ENCODE measurements at regions not wholly inside any gene's neighbourhood (a gene's known extent, or its start where the extent isn't known, plus 50 kb on each side); places are given as distances from the start of the nearest gene placed in this dataset.

- no peak for TF ChIP-seq REST (IDR thresholded peaks at IDR 0.05; ENCODE audit: low read depth, low read length)
Observed at GRCh38 chr15:46413799-46414198, 779.0 kb downstream of the SQOR start (continued).

DNA sequence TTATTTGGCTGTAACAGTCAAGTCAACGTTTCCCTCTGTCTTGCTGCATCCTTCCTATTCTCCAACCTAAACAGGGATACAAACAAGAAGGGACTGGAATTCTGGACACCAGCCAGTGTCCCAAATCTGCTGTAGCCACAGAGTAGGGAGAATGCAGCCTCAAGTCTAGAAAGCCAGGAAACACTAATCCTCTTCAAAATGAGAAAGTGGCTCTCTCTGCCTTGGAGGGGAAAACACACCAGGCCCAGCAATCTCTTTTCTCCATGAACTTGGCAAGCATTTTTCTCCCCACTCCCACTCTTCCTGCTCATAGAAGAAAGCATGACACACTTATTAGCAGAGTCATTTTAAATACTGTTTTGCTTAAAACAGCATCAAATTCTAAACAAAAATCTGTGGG is 781.7 kb downstream of the SQOR start:
- Histone ChIP-seq H3K27me3 (replicated peaks in 1 of 2; ENCODE audit: control insufficient read depth in 2 of 2, insufficient read depth in 2 of 2, low read length in 1 of 2) (no peaks in the 10 kb centered on the region), H3K79me2 (ENCODE audit: control insufficient read depth, insufficient read depth, low read length) (no peaks in the 10 kb centered on the region), H3K4me2 (ENCODE audit: control insufficient read depth, insufficient read depth) (no peak overlapping the region), H3K9me3 (replicated peaks; ENCODE audit: control insufficient read depth, insufficient read depth, low read length) (no peaks in the 10 kb centered on the region), H3K4me1 (ENCODE audit: control insufficient read depth, insufficient read depth, low read length) (no peaks in the 10 kb centered on the region), H3K4me3 (no peak overlapping the region), H3K36me3 (ENCODE audit: control insufficient read depth in 2 of 2, insufficient read depth in 2 of 2, low read length in 1 of 2) (no peaks in the 10 kb centered on the region), H3K27ac (ENCODE audit: control insufficient read depth, insufficient read depth) (no peak overlapping the region), H4K20me1 (ENCODE audit: control insufficient read depth, insufficient read depth) (no peaks in the 10 kb centered on the region), H3K9ac (ENCODE audit: control insufficient read depth, insufficient read depth, low read length) (no peak overlapping the region), H2AFZ (ENCODE audit: control insufficient read depth, low read depth, low read length) (no peak overlapping the region)
- RAD21 ChIA-PET (ENCODE audit: unreplicated experiment): no interaction called here
- intact Hi-C loops (cut with micrococcal nuclease; ENCODE audit: unreplicated experiment) (no loop called here), in situ Hi-C loops (cut with MboI) (no loop called here)
- WGBS (ENCODE audit: insufficient coverage, insufficient replicate concordance, low lambda C conversion rate, missing lambda C conversion rate): 44% methylated on average over 1 of the region's 1 CpG
- SMC1A ChIA-PET (ENCODE audit: uncharacterized antibody, unreplicated experiment): no interaction called here
- DNase-seq (ENCODE audit: low read depth, low spot score) (no peak), ATAC-seq (no peak), FAIRE-seq (no peak)
- CTCF ChIA-PET: no interaction called here
- POLR2A ChIA-PET: no interaction called here
- no TSS peak for BruUV-seq (replicated peaks)
- no peak for TF ChIP-seq BHLHE40 (IDR thresholded peaks at IDR 0.05; ENCODE audit: borderline replicate concordance in 1 of 2, low read depth in 2 of 2, low read length in 1 of 2)
- TF ChIP-seq TARDBP (IDR thresholded peaks at IDR 0.05; ENCODE audit: borderline replicate concordance): no peak
- no peak for TF ChIP-seq BCL11A (IDR thresholded peaks at IDR 0.05; ENCODE audit: low read depth, low read length)
- TF ChIP-seq IRF5 (IDR thresholded peaks at IDR 0.05; ENCODE audit: borderline replicate concordance): no peak
- TF ChIP-seq CBFB (IDR thresholded peaks at IDR 0.05; ENCODE audit: low read depth): no peak
- TF ChIP-seq FOXK2 (IDR thresholded peaks at IDR 0.05): no peak
- no peak for TF ChIP-seq CHD4 (IDR thresholded peaks at IDR 0.05)
- TF ChIP-seq, protein P1, sequence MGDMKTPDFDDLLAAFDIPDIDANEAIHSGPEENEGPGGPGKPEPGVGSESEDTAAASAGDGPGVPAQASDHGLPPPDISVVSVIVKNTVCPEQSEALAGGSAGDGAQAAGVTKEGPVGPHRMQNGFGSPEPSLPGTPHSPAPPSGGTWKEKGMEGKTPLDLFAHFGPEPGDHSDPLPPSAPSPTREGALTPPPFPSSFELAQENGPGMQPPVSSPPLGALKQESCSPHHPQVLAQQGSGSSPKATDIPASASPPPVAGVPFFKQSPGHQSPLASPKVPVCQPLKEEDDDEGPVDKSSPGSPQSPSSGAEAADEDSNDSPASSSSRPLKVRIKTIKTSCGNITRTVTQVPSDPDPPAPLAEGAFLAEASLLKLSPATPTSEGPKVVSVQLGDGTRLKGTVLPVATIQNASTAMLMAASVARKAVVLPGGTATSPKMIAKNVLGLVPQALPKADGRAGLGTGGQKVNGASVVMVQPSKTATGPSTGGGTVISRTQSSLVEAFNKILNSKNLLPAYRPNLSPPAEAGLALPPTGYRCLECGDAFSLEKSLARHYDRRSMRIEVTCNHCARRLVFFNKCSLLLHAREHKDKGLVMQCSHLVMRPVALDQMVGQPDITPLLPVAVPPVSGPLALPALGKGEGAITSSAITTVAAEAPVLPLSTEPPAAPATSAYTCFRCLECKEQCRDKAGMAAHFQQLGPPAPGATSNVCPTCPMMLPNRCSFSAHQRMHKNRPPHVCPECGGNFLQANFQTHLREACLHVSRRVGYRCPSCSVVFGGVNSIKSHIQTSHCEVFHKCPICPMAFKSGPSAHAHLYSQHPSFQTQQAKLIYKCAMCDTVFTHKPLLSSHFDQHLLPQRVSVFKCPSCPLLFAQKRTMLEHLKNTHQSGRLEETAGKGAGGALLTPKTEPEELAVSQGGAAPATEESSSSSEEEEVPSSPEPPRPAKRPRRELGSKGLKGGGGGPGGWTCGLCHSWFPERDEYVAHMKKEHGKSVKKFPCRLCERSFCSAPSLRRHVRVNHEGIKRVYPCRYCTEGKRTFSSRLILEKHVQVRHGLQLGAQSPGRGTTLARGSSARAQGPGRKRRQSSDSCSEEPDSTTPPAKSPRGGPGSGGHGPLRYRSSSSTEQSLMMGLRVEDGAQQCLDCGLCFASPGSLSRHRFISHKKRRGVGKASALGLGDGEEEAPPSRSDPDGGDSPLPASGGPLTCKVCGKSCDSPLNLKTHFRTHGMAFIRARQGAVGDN (IDR thresholded peaks at IDR 0.05): no peak
- TF ChIP-seq PML (IDR thresholded peaks at IDR 0.05; ENCODE audit: low read length): no peak
- TF ChIP-seq CBX3 (IDR thresholded peaks at IDR 0.05; ENCODE audit: borderline replicate concordance, low read depth): no peak
- TF ChIP-seq, protein P2, sequence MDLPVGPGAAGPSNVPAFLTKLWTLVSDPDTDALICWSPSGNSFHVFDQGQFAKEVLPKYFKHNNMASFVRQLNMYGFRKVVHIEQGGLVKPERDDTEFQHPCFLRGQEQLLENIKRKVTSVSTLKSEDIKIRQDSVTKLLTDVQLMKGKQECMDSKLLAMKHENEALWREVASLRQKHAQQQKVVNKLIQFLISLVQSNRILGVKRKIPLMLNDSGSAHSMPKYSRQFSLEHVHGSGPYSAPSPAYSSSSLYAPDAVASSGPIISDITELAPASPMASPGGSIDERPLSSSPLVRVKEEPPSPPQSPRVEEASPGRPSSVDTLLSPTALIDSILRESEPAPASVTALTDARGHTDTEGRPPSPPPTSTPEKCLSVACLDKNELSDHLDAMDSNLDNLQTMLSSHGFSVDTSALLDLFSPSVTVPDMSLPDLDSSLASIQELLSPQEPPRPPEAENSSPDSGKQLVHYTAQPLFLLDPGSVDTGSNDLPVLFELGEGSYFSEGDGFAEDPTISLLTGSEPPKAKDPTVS (IDR thresholded peaks at IDR 0.05; ENCODE audit: low read depth, low read length): no peak
- no peak for TF ChIP-seq EGR1 (IDR thresholded peaks at IDR 0.05; ENCODE audit: borderline replicate concordance in 1 of 2, low read depth in 2 of 2, low read length in 2 of 2)
- TF ChIP-seq CHD1 (IDR thresholded peaks at IDR 0.05; ENCODE audit: low read depth, low read length): no peak

Measured in GM12878 (cell line).